Neural cell (in vitro differentiated cells): ENCODE measurements at regions not wholly inside any gene's neighbourhood (a gene's known extent, or its start where the extent isn't known, plus 50 kb on each side); places are given as distances from the start of the nearest gene placed in this dataset.

Source experiments
- H2AFZ ChIP-seq: fragments of 200-600, 300-800 bp; sonication (generic), shearing (Covaris generic); 2 replicates; pipeline ENCODE4 v1.6.0; 2014; ENCODE audit warnings: low read depth, mild to moderate bottlenecking, antibody characterized with exemption, low read length, moderate library complexity
- H3F3A ChIP-seq: fragments of 200-600 bp; shearing (Covaris generic); 2 replicates; pipeline ENCODE4 v1.6.1; 2016; ENCODE audit warnings: mild to moderate bottlenecking, moderate library complexity, mixed read lengths, antibody characterized with exemption, low read length; ENCODE audit not compliant: insufficient read depth, poor library complexity, severe bottlenecking
- H3K27ac ChIP-seq: fragments of 200-600, 300-800 bp; sonication (generic), shearing (Covaris generic); 2 replicates; pipeline ENCODE4 v1.5.1; 2014; ENCODE audit warnings: mild to moderate bottlenecking, low read length, moderate library complexity
- H3K27me3 ChIP-seq: fragments of 300-800, 200-600 bp; sonication (generic), shearing (Covaris generic); 2 replicates; pipeline ENCODE4 v1.6.0; 2014; ENCODE audit warnings: mild to moderate bottlenecking, low read depth, low read length, moderate library complexity; ENCODE audit not compliant: insufficient read depth
- H3K36me3 ChIP-seq: fragments of 300-800, 200-600 bp; sonication (generic), shearing (Covaris generic); 2 replicates; pipeline ENCODE4 v1.5.1; 2014; ENCODE audit warnings: mild to moderate bottlenecking, antibody characterized with exemption, low read length, moderate library complexity; ENCODE audit not compliant: insufficient read depth
- H3K4me2 ChIP-seq: fragments of 300-800, 200-600 bp; sonication (generic), shearing (Covaris generic); 2 replicates; pipeline ENCODE4 v1.6.0; 2014; ENCODE audit warnings: mild to moderate bottlenecking, low read length
- H3K4me3 ChIP-seq: fragments of 300-800, 200-600 bp; sonication (generic), shearing (Covaris generic); 2 replicates; pipeline ENCODE4 v1.5.1; 2014; ENCODE audit warnings: mild to moderate bottlenecking, low read length, moderate library complexity
- H3K79me2 ChIP-seq: fragments of 200-600 bp; shearing (Covaris generic); replicated peaks from 2 replicates; pipeline ENCODE4 v1.6.0; 2014; ENCODE audit warnings: mild to moderate bottlenecking, low read length, moderate library complexity; ENCODE audit not compliant: insufficient read depth
- H3K9ac ChIP-seq: fragments of 300-800, 200-600 bp; sonication (generic), shearing (Covaris generic); 2 replicates; pipeline ENCODE4 v1.6.1; 2016; ENCODE audit warnings: mild to moderate bottlenecking, low read length, mixed read lengths
- H3K9me2 ChIP-seq: fragments of 200-600 bp; shearing (Covaris generic); 2 replicates; pipeline ENCODE4 v1.6.1; 2016; ENCODE audit warnings: mild to moderate bottlenecking, low read length, mixed read lengths; ENCODE audit not compliant: insufficient read depth
- H3K9me3 ChIP-seq: fragments of 200-600, 300-800 bp; sonication (generic), shearing (Covaris generic); 2 replicates; pipeline ENCODE4 v1.6.1; 2016; ENCODE audit warnings: mild to moderate bottlenecking, mixed run types, low read length, moderate library complexity, mixed read lengths
- H4K20me1 ChIP-seq: fragments of 200-600 bp; shearing (Covaris generic); 2 replicates; pipeline ENCODE4 v1.6.1; 2016; ENCODE audit warnings: mild to moderate bottlenecking, mixed run types; ENCODE audit not compliant: insufficient read depth
- CTCF ChIP-seq: fragments of 450-650 bp; IDR thresholded peaks from 2 replicates; pipeline ENCODE4 v1.5.1; 2014; ENCODE audit warnings: antibody characterized with exemption, mild to moderate bottlenecking, moderate library complexity; ENCODE audit not compliant: poor library complexity, severe bottlenecking
- EP300 ChIP-seq: fragments of 450-650 bp; conservative IDR thresholded peaks from 2 replicates; pipeline ENCODE4 v1.6.1; 2014; ENCODE audit warnings: antibody characterized with exemption, mild to moderate bottlenecking, moderate library complexity; ENCODE audit not compliant: poor library complexity, severe bottlenecking
- EZH2 ChIP-seq: fragments of 200-600, 300-800 bp; shearing (Covaris generic), sonication (generic); IDR thresholded peaks from 2 replicates; pipeline ENCODE4 v1.6.1; 2014; ENCODE audit warnings: antibody characterized with exemption, low read length, borderline replicate concordance, mild to moderate bottlenecking; ENCODE audit not compliant: insufficient read depth, poor library complexity, severe bottlenecking
- MXI1 ChIP-seq: fragments of 450-650 bp; conservative IDR thresholded peaks from 2 replicates; pipeline ENCODE4 v1.6.1; 2014; ENCODE audit warnings: antibody characterized with exemption, mild to moderate bottlenecking; ENCODE audit not compliant: poor library complexity, severe bottlenecking
- POLR2AphosphoS5 ChIP-seq: IDR thresholded peaks from 2 replicates; pipeline ENCODE4 v1.6.1; 2012
- RAD21 ChIP-seq: fragments of 450-650 bp; conservative IDR thresholded peaks from 2 replicates; pipeline ENCODE4 v1.6.1; 2014; ENCODE audit warnings: antibody characterized with exemption, mild to moderate bottlenecking, moderate library complexity
- SMC3 ChIP-seq: fragments of 450-650 bp; conservative IDR thresholded peaks from 2 replicates; pipeline ENCODE4 v1.6.1; 2014; ENCODE audit warnings: antibody characterized with exemption, mild to moderate bottlenecking, moderate library complexity; ENCODE audit not compliant: poor library complexity
- TAF1 ChIP-seq: IDR thresholded peaks from 2 replicates; pipeline ENCODE4 v1.6.1; 2012; ENCODE audit warnings: low read depth
- TF ChIP-seq, protein P1 (sequence below): IDR thresholded peaks from 2 replicates; pipeline ENCODE4 v1.6.1; 2012; ENCODE audit warnings: borderline replicate concordance

GRCh38 chr6:105569706-105570105 lies 166.8 kb upstream of the PREP start:
- no peak overlapping the region for H3K4me3 ChIP-seq
- no peaks in the 10 kb centered on the region for H3K36me3 ChIP-seq
- no peak overlapping the region for H2AFZ ChIP-seq
- H3K79me2 ChIP-seq = no peaks in the 10 kb centered on the region
- H3K9me2 ChIP-seq = no peaks in the 10 kb centered on the region
- H3F3A ChIP-seq = no peaks in the 10 kb centered on the region
- H3K27ac ChIP-seq = no peak overlapping the region
- no peaks in the 10 kb centered on the region for H4K20me1 ChIP-seq
- H3K27me3 ChIP-seq = no peaks in the 10 kb centered on the region
- TF ChIP-seq SMC3 (no peak), RAD21 (no peak), POLR2AphosphoS5 (no peak), TAF1 (no peak), CTCF (no peak), EZH2 (no peak), MXI1 (no peak), EP300 (no peak)
- TF ChIP-seq, protein P1, sequence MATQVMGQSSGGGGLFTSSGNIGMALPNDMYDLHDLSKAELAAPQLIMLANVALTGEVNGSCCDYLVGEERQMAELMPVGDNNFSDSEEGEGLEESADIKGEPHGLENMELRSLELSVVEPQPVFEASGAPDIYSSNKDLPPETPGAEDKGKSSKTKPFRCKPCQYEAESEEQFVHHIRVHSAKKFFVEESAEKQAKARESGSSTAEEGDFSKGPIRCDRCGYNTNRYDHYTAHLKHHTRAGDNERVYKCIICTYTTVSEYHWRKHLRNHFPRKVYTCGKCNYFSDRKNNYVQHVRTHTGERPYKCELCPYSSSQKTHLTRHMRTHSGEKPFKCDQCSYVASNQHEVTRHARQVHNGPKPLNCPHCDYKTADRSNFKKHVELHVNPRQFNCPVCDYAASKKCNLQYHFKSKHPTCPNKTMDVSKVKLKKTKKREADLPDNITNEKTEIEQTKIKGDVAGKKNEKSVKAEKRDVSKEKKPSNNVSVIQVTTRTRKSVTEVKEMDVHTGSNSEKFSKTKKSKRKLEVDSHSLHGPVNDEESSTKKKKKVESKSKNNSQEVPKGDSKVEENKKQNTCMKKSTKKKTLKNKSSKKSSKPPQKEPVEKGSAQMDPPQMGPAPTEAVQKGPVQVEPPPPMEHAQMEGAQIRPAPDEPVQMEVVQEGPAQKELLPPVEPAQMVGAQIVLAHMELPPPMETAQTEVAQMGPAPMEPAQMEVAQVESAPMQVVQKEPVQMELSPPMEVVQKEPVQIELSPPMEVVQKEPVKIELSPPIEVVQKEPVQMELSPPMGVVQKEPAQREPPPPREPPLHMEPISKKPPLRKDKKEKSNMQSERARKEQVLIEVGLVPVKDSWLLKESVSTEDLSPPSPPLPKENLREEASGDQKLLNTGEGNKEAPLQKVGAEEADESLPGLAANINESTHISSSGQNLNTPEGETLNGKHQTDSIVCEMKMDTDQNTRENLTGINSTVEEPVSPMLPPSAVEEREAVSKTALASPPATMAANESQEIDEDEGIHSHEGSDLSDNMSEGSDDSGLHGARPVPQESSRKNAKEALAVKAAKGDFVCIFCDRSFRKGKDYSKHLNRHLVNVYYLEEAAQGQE = no peak
- no peak overlapping the region for H3K9ac ChIP-seq
- H3K4me2 ChIP-seq = no peak overlapping the region
- no peaks in the 10 kb centered on the region for H3K9me3 ChIP-seq

GRCh38 chr6:105568751-105569150 lies 165.9 kb upstream of the PREP start:
- H3K27ac ChIP-seq = no peak overlapping the region
- no peak overlapping the region for H2AFZ ChIP-seq
- H3K9ac ChIP-seq = no peak overlapping the region
- no peak overlapping the region for H3K4me2 ChIP-seq
- no peaks in the 10 kb centered on the region for H3K9me3 ChIP-seq
- no peaks in the 10 kb centered on the region for H3K36me3 ChIP-seq
- TF ChIP-seq, protein P1 = no peak
- TF ChIP-seq EZH2 = no peak
- TF ChIP-seq CTCF = no peak
- TF ChIP-seq EP300 = no peak
- TF ChIP-seq MXI1 = no peak
- no peak for TF ChIP-seq TAF1
- no peak for TF ChIP-seq RAD21
- no peak for TF ChIP-seq POLR2AphosphoS5
- TF ChIP-seq SMC3 = no peak
- H3K79me2 ChIP-seq = no peaks in the 10 kb centered on the region
- H3K9me2 ChIP-seq = no peaks in the 10 kb centered on the region
- no peaks in the 10 kb centered on the region for H3F3A ChIP-seq
- H3K27me3 ChIP-seq = no peaks in the 10 kb centered on the region
- H3K4me3 ChIP-seq = no peak overlapping the region
- H4K20me1 ChIP-seq = no peaks in the 10 kb centered on the region
